GM12864 (cell line): ENCODE measurements at regions not wholly inside any gene's neighbourhood (a gene's known extent, or its start where the extent isn't known, plus 50 kb on each side); places are given as distances from the start of the nearest gene placed in this dataset.

Source experiments
- DNase-seq: peaks from one replicate; pipeline ENCODE4 v3.0.0-alpha.2; 2011; ENCODE audit warnings: low read depth
- H3K4me3 ChIP-seq: 2 replicates; pipeline ENCODE4 v1.5.1; 2011; ENCODE audit warnings: mild to moderate bottlenecking, low read depth, low read length, control low read depth
- TF ChIP-seq, protein P1 (sequence below): IDR thresholded peaks from 2 replicates; pipeline ENCODE4 v1.5.1; 2011; ENCODE audit warnings: low read depth, mild to moderate bottlenecking, moderate library complexity, low read length, control low read depth, inconsistent platforms; ENCODE audit errors: missing control alignments

DNA sequence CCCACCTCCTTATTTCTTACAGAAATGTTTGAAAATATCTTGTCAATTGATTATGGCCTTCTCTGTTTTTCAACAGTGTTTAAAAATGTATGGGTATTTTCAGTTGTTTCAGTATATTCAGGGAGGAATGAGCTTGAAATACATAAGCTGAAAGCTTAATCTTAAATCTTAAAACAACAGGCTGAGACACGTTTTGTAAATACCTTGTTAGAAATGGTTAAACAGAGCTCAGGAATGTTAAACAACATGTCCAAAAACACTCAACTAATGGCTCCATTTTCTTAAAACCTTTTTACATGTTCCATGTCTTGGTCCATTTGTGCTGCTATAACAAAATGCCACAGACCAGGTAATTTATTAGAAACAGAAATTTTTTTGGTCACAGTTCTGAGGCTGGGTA is 953.8 kb upstream of the ADGRL2 start:
- no peak for DNase-seq
- TF ChIP-seq, protein P1, sequence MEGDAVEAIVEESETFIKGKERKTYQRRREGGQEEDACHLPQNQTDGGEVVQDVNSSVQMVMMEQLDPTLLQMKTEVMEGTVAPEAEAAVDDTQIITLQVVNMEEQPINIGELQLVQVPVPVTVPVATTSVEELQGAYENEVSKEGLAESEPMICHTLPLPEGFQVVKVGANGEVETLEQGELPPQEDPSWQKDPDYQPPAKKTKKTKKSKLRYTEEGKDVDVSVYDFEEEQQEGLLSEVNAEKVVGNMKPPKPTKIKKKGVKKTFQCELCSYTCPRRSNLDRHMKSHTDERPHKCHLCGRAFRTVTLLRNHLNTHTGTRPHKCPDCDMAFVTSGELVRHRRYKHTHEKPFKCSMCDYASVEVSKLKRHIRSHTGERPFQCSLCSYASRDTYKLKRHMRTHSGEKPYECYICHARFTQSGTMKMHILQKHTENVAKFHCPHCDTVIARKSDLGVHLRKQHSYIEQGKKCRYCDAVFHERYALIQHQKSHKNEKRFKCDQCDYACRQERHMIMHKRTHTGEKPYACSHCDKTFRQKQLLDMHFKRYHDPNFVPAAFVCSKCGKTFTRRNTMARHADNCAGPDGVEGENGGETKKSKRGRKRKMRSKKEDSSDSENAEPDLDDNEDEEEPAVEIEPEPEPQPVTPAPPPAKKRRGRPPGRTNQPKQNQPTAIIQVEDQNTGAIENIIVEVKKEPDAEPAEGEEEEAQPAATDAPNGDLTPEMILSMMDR: no peak
- no peak overlapping the region for H3K4me3 ChIP-seq

DNA sequence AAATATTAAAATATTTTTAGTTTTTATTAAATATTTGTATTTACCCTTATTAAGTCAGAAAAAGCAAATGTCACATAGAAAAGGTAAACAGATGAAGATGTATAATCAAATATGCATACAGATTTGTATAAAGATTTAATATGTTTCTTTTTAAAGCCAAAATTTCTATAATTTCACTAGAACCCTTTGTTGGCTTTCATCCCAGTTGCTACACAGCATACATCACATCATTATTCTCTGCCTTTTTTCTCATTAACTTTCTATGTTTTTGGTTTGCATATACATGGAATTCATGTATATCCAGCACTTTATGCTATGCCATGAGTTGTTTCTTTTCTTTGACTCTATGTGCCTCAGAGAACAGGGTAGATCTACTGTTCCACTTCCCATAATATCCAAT is 957.9 kb upstream of the ADGRL2 start:
- TF ChIP-seq, protein P1: no peak
- no peak overlapping the region for H3K4me3 ChIP-seq
- DNase-seq: no peak

DNA sequence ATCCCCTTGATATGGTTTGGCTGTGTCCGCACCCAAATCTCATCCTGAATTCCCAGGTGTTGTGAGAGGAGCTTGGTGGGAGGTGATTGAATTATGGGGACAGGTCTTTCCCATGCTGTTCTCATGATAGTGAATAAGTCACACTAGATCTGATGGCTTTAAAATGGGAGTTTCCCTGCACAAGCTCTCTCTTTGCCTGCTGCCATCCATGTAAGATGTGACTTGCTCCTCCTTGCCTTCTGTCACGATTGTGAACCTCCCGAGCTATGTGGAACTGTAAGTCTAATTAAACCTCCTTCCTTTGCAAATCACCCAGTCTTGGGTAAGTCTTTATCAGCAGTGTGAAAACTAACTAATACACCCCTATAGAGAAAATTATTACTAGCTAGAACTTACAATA is 959.5 kb upstream of the ADGRL2 start:
- TF ChIP-seq, protein P1: no peak
- no peak for DNase-seq
- no peak overlapping the region for H3K4me3 ChIP-seq

DNA sequence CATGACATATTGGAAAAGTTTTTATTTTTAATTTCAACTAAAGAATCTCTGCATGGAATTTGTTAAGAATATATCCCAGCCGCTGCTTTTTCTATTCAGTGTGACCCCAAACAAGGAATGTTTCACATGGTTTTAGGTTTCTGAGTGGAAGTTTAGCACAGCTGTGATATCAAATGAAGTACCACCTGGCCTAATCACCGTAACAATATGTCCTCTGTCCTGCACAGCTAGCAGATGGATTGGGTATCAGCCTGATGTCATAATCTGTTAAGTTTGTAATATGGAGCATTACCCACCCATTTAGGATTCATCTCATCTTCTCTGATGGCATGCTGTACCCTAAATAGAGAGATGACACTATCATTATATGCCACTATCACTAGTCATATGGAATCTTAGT is 963.7 kb upstream of the ADGRL2 start:
- DNase-seq: no peak
- no peak overlapping the region for H3K4me3 ChIP-seq
- TF ChIP-seq, protein P1: no peak

DNA sequence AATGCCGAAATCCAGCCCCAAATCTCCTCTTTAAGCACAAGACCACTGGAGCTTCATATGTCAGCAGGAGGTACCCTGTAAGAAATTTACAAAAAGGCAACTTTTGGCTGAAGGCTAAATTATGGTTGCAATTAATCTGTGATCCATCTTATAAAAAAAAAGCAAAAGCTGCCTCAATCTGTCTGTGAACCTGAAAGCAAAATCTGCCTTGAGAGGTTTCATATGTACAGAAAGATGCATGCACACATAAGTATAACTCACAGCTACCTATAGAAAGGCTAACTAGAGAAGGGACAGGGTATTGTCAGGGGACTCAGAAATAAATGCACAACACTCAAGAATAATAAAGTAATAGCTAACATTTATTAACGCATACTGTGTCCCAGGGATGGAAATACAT is 964.2 kb upstream of the ADGRL2 start:
- H3K4me3 ChIP-seq: no peak overlapping the region
- no peak for DNase-seq
- TF ChIP-seq, protein P1: no peak

DNA sequence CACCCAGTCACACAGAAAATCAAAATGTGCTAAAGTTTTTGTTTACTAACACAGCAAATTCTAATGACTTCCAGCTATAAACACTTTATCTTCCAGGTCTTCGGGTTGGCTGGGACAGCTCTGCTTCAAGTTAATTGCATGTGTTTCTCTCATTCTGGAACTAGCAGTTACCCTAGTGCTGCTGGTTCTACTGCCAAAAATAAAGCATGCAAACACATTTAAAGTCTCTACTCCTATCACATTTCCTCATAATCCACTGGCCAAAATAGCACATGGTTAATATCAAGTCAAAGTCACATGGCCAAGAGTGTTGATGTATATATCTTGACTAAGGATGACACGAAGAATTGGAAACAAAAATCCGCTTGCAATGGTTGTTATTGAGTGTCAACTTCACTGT is 973.1 kb upstream of the ADGRL2 start:
- TF ChIP-seq, protein P1: no peak
- no peak overlapping the region for H3K4me3 ChIP-seq

DNA sequence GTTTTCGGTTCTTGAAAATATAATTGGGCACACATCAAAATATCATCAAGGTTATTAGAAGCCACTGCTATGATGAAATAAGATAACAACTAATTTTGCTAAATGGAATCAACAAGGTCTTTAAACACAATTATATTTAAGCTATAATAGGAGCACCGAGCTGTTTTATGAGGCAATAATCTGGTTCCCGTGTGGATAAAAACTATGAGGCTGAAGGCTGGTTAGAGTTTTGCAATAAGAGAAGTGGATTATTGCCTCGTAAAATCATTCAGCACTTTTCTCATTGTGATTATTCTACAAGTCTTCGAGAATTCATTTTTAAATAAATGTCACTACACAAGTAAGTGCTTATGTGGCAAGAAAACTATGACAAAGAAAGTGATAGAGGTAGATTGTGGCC is 975.7 kb upstream of the ADGRL2 start:
- H3K4me3 ChIP-seq: no peak overlapping the region
- DNase-seq: no peak
- TF ChIP-seq, protein P1: no peak

More for the DNA sequence above, 973.1 kb upstream of the ADGRL2 start:
- no peak for DNase-seq
